ENCODE measurements at regions not wholly inside any gene's neighbourhood (a gene's known extent, or its start where the extent isn't known, plus 50 kb on each side); places are given as distances from the start of the nearest gene placed in this dataset.

DNA sequence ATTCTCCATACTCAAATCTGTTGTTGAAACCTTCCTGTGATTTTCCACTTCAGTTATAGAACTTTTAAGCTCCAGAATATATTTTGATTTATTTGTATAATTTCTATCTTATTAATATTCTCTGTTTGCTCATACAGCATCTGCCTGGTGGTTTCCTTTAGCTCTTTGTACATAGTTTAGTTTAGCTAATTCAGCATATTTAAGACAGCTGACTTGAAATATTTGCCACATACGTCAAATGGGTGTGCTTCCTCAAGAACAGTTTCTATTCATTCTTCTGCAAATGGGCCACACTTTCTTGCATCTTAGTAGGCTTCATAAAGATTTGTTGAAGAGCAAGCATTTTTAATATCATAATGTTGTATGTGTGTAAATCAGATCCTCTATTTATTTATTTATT, 101.8 kb downstream of the MAGEC1 start:
- no peak for TF ChIP-seq CTCF (IDR thresholded peaks at IDR 0.05; ENCODE audit: insufficient read depth, low read depth, low read length)
- TF ChIP-seq EZH2 (IDR thresholded peaks at IDR 0.05; ENCODE audit: insufficient read depth, low read length), result no peak

All from astrocyte (in vitro differentiated cells and primary cell).